CD4-positive, alpha-beta T cell treated with Interferon gamma for 1 hour (primary cell): ENCODE measurements at regions not wholly inside any gene's neighbourhood (a gene's known extent, or its start where the extent isn't known, plus 50 kb on each side); places are given as distances from the start of the nearest gene placed in this dataset.
A peak's percentile ranks its signal among the peaks of the same experiment; 100 is the strongest.

Source experiments
- DNase-seq: peaks from one replicate; pipeline ENCODE4 v3.0.0-alpha.2; 2020

GRCh38 chr2:234146087-234146826 is 95.8 kb downstream of the SPP2 start:
- DNase-seq, result no peak

- no peak for DNase-seq
These were observed 95.0 kb downstream of the SPP2 start for GRCh38 chr2:234145511-234145910.

DNA sequence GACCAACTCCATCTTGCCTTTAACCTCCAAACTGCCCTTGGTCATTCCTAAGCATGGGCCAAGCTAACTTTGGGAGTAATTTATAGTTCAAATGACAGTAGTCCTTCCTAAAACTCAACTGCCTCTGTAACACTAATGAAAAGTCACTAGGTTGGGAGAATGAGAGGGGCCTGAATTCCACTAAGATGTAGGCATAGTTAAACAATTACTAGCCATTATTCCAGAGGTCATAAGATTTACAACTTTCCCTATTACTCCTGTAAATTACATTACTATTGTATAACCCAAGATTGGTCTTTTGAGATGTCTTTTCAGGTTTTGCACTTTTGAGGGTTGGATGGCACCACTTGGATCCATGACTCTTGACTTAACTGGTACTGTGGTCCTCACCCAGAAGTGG is 94.6 kb downstream of the SPP2 start:
- DNase-seq, result no peak

DNA sequence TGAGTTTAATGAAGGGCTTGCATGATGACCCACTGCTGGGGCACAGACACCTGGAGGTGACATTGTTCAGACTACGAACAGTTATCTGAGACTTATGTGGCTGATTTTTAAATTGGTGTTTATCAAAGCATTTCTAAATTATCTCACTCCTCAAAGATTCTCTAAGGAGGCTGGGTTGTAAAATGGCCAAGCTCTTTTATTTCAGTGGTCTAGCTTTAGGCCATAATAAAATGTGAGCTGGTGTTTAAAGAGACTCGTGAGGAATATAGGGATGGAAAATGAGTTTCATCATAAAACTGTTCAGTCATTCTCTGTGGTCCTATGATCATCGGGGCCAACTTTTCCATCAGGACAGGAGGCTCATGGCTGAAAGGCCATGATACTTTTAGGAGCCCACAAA is 93.4 kb downstream of the SPP2 start:
- no peak for DNase-seq

GRCh38 chr2:234142530-234142929 is 92.0 kb downstream of the SPP2 start:
- no peak for DNase-seq

DNA sequence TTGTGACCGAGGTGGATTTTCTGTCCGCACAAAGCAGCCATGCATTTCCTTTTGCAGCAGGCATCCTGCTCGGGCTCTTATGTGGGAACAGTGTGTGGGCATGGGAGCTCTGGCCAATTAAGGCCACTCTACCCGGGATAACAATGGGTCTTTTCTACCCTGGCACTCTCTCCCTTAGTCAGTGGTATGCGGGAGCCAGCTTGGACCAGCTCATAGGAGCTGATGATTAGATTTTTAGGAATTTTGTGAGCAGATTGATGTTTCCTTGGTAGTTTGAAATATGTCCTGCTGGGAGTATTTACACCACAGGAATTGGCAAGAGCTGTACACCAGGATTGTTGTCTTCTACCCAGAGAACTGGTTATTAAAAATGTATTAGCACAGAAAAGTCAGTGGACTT is 89.3 kb downstream of the SPP2 start:
- no peak for DNase-seq

DNA sequence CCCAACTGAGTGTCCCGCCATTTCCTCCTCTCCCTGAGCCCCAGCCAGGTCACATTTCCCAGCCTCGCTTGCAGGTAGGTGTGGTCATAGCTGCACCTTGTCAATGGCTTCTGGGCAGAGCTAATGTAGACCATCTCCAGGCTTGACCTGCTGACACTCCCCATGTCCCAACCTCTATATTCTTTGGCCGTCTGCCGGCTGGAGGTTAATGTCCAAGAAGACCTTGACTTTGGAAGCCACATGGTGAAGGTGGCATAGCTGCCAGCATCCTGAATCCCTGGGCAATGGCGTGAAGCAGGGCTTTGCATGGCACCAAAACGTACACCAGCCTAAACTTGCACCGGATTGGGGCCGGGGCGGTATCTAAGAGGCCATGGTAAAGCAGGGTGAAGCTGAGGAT is 88.3 kb downstream of the SPP2 start:
- DNase-seq, result no peak

DNA sequence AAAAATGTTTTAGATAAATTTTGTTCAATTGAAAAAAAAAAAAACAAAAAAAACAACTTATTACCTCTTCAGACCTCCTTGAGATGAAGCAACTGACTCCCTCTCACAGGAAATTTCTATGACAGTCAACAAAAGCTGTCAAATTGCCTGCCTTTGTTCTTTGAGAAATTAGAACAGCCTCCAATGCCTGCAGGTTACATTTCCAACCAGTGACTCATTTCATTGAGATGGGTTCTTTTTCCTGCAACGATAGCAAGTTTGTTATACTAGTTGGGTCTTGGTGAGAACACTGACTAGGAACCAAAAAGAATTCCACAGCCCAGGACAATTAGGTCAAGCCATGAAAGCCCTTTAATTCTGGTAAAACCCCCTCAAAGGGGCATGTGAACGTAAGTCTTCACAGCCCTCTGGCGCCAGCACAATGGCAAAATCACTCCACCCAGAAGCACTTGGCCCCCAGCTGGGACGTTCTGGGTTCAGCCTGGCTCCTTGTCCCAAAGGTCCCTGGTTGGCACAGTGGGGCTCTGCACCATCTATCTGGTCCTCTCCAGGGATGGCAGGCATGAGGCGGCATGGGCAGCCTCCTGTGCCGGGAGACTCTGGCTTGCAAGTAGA is 87.0 kb downstream of the SPP2 start:
- DNase-seq, result no peak

- DNase-seq, result no peak
These were observed 86.0 kb downstream of the SPP2 start for GRCh38 chr2:234136461-234136860.

DNA sequence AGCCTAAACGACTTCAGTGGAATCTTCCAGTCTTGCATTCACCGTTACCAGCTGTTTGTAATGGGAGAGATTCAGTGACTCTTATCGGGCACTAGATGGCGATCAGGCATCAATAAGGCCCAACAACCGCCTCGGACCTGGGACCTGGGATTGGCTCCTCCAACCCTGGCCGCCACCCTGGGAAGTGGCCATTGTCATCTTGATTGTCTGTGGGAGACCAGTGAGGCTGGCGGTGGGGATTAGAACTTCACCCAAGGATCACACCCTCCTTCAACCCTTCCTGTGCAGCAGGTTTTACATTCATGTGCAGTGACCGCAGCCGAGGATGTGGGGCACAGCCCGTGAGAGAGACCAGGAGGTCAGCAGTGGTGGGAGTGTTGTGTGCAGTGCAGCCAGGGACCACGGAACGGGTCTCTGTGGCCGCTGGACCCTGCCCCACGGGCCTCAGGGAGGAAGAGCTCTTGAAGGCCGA is 85.3 kb downstream of the SPP2 start:
- peak; percentile 48 for DNase-seq

DNA sequence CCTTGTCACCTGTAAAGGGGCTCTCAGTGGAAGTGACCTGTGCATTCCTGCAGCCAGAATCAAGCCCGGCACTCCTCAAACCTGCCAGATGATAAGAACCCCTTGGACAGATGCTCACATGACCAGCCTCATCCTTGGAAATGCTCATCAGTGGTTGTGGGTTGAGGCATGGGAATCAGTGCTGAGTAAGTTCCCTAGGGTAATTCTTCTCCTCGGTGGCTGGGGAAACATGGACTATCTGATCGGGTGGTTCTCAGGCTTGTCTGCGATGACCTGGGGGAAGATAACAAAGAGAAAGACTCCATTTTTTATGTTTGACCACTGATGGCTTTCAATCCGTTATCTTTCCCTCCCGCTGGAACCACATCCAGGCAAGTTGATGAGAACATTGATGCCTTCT is 84.0 kb downstream of the SPP2 start:
- no peak for DNase-seq

GRCh38 chr2:234133004-234133403 is 82.5 kb downstream of the SPP2 start:
- DNase-seq, result no peak

GRCh38 chr2:234130777-234131181 is 80.3 kb downstream of the SPP2 start:
- no peak for DNase-seq

- no peak for DNase-seq
These were observed 78.1 kb downstream of the SPP2 start for GRCh38 chr2:234128606-234129005.
